Activated CD8-positive, alpha-beta T cell treated with anti-CD3 and anti-CD28 coated beads, Interleukin-2, amount 10 ng/mL, durations not matched to agents 7 days and 5 days (primary cell): ENCODE measurements at regions not wholly inside any gene's neighbourhood (a gene's known extent, or its start where the extent isn't known, plus 50 kb on each side); places are given as distances from the start of the nearest gene placed in this dataset.
A peak's percentile ranks its signal among the peaks of the same experiment; 100 is the strongest.

ENCODE experiments used
- ATAC-seq: fragments of 150-1000 bp; cut with Tn5 transposase; one replicate; pipeline ENCODE4 v1.10.0; 2021; ENCODE audit warnings: moderate library complexity
- CTCF ChIA-PET: fragments of 350-600 bp; sonication (Branson Sonifier 250); formaldehyde crosslinking; loops from one replicate; lab custom pipeline; 2021; ENCODE audit warnings: antibody characterized with exemption; lab: Charles Lee
- POLR2A ChIA-PET: fragments of 350-600 bp; sonication (Branson Sonifier 250); formaldehyde crosslinking; loops from one replicate; lab custom pipeline; 2021; ENCODE audit warnings: antibody characterized with exemption; lab: Charles Lee
- DNase-seq: peaks from one replicate; pipeline ENCODE4 v3.0.0-alpha.2; 2020
- H3K27ac Mint-ChIP-seq: one replicate; pipeline ENCODE4 v1.8.0; 2021; ENCODE audit warnings: mild to moderate bottlenecking, mixed read lengths
- H3K27me3 Mint-ChIP-seq: one replicate; pipeline ENCODE4 v1.8.0; 2021; ENCODE audit warnings: low read depth, mixed read lengths
- H3K36me3 Mint-ChIP-seq: one replicate; pipeline ENCODE4 v1.8.0; 2021; ENCODE audit warnings: low read depth, mixed read lengths
- H3K4me1 Mint-ChIP-seq: one replicate; pipeline ENCODE4 v1.8.0; 2021; ENCODE audit warnings: low read depth, mixed read lengths
- H3K4me3 Mint-ChIP-seq: one replicate; pipeline ENCODE4 v1.8.0; 2021; ENCODE audit warnings: mild to moderate bottlenecking, mixed read lengths
- H3K9me3 Mint-ChIP-seq: one replicate; pipeline ENCODE4 v1.8.0; 2022; ENCODE audit warnings: mixed read lengths; ENCODE audit not compliant: insufficient read depth

DNA sequence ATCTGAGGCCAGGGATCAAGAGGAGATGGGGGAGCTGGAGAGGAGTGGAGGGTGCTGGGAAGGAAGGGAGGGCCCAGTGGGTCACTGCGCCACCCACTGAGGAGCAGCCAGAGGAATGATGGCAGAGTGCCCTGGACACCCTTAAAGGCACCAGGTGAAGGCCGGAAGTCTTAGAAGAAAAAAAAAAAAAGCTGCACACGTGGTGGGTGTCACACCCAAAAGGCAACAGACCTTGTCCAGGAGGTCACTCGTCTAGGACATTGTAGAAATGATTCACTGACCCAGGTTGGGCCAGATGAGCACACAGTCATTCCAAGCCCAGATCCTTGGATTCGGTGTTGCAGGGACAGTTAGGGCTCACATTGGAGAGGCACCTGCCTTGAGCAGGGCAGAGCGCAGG is 93.5 kb upstream of the TRIM2 start:
- H3K27me3 Mint-ChIP-seq = peaks cover 38% of the 10 kb centered on the region
- DNase-seq (no peak), ATAC-seq (no peak)
- H3K4me3 Mint-ChIP-seq = no peak overlapping the region
- peaks cover 3% of the 10 kb centered on the region for H3K36me3 Mint-ChIP-seq
- H3K9me3 Mint-ChIP-seq = no peaks in the 10 kb centered on the region
- ChIA-PET CTCF (interaction anchor here (1.2 to 9.0 kb wide), 4 partner anchors 16 to 181 kb away, joined by 3 to 108 read pairs (median 44); no protein-coding TSS in a partner anchor), POLR2A (no interaction called here)
- no peaks in the 10 kb centered on the region for H3K4me1 Mint-ChIP-seq
- H3K27ac Mint-ChIP-seq = no peak overlapping the region

DNA sequence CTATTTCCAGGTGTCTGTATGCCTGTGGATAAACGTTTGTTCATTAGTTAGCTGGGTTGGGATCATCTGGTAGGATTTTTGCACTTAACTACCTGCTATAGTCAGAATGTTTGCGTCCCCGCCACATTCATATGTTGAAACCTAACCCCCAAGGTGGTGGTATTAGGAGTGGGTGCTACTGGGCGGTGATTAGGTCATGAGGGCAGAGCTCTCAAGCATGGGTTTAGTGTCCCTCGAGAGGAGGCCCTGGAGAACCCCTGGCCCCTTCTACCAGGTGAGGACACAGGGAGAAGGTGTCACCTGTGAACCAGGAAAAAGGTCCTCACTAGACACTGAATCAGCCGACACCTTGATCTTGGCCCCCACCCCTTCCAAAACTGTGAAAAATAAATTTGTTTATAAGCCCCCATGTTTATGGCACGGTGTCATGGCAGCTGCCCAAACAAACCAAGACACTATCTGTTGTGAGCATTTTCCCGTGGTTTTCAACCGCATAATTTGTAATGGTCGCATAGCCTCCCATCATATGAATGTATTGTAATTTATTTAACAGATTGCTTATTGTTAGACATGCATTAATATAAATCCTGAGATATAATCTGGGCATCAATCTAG is 92.7 kb upstream of the TRIM2 start:
- Mint-ChIP-seq H3K36me3 (no peaks in the 10 kb centered on the region), H3K27me3 (peaks cover 31% of the 10 kb centered on the region), H3K9me3 (no peaks in the 10 kb centered on the region), H3K4me1 (no peaks in the 10 kb centered on the region), H3K4me3 (no peak overlapping the region), H3K27ac (no peak overlapping the region)
- DNase-seq (no peak), ATAC-seq (no peak)
- ChIA-PET POLR2A (no interaction called here), CTCF (interaction anchor here (1.2 to 9.0 kb wide), 6 partner anchors 9 to 182 kb away, joined by 3 to 108 read pairs (median 5); no protein-coding TSS in a partner anchor)

DNA sequence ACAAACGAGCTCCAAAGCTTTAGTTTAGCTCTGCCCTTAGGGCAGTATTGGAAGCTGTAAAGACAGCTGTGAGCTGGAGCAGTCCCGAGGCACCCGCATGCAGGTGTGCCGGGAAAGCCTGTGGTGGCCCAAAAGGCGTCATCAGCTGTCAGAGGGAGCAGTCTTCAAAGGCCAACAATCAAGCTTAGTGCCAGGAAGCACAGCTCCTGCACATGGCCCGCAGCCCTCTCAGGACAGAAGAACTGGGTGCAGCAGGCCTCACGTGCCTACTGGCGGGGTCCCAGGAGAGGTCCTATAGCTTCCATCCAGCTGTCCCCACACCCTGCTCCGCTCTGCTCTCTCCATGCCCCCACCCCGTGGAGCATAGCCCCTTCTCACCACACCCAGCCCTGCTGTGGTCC is 92.2 kb upstream of the TRIM2 start:
- Mint-ChIP-seq H3K27ac (peak overlapping the region; percentile 54), H3K36me3 (no peaks in the 10 kb centered on the region), H3K4me1 (no peaks in the 10 kb centered on the region), H3K4me3 (no peak overlapping the region), H3K27me3 (peaks cover 28% of the 10 kb centered on the region), H3K9me3 (no peaks in the 10 kb centered on the region)
- ChIA-PET POLR2A (no interaction called here), CTCF (interaction anchor here (1.2 to 9.0 kb wide), 6 partner anchors 8 to 183 kb away, joined by 3 to 108 read pairs (median 5); no protein-coding TSS in a partner anchor)
- DNase-seq = no peak
- no peak for ATAC-seq

GRCh38 chr4:153113061-153113837 is 91.0 kb upstream of the TRIM2 start:
- H3K9me3 Mint-ChIP-seq = no peaks in the 10 kb centered on the region
- ATAC-seq (no peak), DNase-seq (peak; percentile 32)
- no peaks in the 10 kb centered on the region for H3K36me3 Mint-ChIP-seq
- H3K4me1 Mint-ChIP-seq = peaks cover 2% of the 10 kb centered on the region
- CTCF ChIA-PET = interaction anchor here (0.9 to 9.0 kb wide), 6 partner anchors 8 to 265 kb away, joined by 3 to 108 read pairs (median 4); no protein-coding TSS in a partner anchor
- POLR2A ChIA-PET = interaction anchor here (1.1 kb wide), 1 partner anchor 27 kb away, joined by 3 read pairs; no protein-coding TSS in a partner anchor
- H3K4me3 Mint-ChIP-seq = no peak overlapping the region
- peaks cover 26% of the 10 kb centered on the region for H3K27me3 Mint-ChIP-seq
- no peak overlapping the region for H3K27ac Mint-ChIP-seq

DNA sequence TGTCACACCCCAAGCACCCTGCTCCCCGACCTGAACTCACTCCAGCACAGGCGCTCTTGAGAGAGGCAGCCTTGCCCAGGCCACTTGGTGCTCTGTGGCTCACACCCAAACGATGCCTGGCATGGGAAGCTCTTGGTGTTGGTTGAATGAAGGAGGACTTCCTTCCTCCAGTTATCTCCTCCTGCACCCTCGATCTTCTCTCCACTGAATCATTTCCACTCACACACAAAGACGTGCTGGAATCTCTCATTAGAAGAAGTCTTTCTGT is 90.5 kb upstream of the TRIM2 start:
- no peak for ATAC-seq
- CTCF ChIA-PET = interaction anchor here (0.9 to 9.0 kb wide), 6 partner anchors 8 to 530 kb away, joined by 3 to 108 read pairs (median 3); no protein-coding TSS in a partner anchor
- no peak overlapping the region for H3K4me3 Mint-ChIP-seq
- POLR2A ChIA-PET = interaction anchor here (1.1 kb wide), 1 partner anchor 28 kb away, joined by 3 read pairs; no protein-coding TSS in a partner anchor
- DNase-seq = no peak
- peaks cover 24% of the 10 kb centered on the region for H3K27me3 Mint-ChIP-seq
- H3K9me3 Mint-ChIP-seq = no peaks in the 10 kb centered on the region
- H3K4me1 Mint-ChIP-seq = peaks cover 5% of the 10 kb centered on the region
- no peak overlapping the region for H3K27ac Mint-ChIP-seq
- no peaks in the 10 kb centered on the region for H3K36me3 Mint-ChIP-seq

DNA sequence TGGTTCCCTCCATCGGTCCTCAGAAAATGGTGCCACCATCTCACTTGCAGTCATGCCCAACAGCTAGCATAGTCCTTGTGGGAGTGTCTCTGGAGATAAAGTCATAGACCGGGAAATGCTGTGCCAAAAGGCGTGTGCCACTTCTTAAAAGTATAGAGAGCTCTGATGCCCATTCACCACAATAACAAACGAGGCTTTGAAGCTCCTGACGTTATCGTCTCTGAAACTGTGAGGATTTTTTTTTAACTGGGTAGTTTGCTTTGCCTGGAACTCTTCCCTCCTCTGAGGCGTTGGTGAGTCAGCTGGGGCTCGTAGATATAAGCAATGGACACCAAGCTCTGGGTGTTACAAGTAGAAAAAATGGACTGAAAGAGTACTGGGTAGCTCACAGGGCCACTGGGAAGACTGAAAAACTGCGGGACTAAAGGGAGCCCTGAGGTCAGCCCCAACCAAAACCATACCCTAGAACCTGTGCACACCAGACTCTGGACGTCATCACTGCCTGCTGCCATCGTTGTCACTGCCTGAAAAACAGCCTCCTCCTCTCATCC is 89.4 kb upstream of the TRIM2 start:
- ATAC-seq = peak; percentile 31
- no peaks in the 10 kb centered on the region for H3K9me3 Mint-ChIP-seq
- peak overlapping the region; percentile 17 for H3K4me3 Mint-ChIP-seq
- H3K4me1 Mint-ChIP-seq = peaks cover 6% of the 10 kb centered on the region
- CTCF ChIA-PET = interaction anchor here (0.9 to 9.0 kb wide), 5 partner anchors 12 to 529 kb away, joined by 3 to 108 read pairs (median 10); no protein-coding TSS in a partner anchor
- H3K27ac Mint-ChIP-seq = no peak overlapping the region
- POLR2A ChIA-PET = interaction anchor here (1.1 to 1.3 kb wide), 2 partner anchors 9 to 29 kb away, joined by 3 read pairs; no protein-coding TSS in a partner anchor
- no peaks in the 10 kb centered on the region for H3K36me3 Mint-ChIP-seq
- DNase-seq = peak; percentile 40
- peaks cover 24% of the 10 kb centered on the region for H3K27me3 Mint-ChIP-seq

- Mint-ChIP-seq H3K27me3 (peaks cover 20% of the 10 kb centered on the region), H3K36me3 (no peaks in the 10 kb centered on the region), H3K27ac (no peak overlapping the region), H3K4me3 (peak overlapping the region; percentile 37), H3K4me1 (peaks cover 6% of the 10 kb centered on the region), H3K9me3 (no peaks in the 10 kb centered on the region)
- ChIA-PET CTCF (interaction anchor here (0.9 to 9.0 kb wide), 4 partner anchors 11 to 31 kb away, joined by 3 to 108 read pairs (median 46); no protein-coding TSS in a partner anchor), POLR2A (interaction anchor here (1.3 kb wide), 1 partner anchor 9 kb away, joined by 3 read pairs; no protein-coding TSS in a partner anchor)
- peak; percentile 76 for ATAC-seq
- DNase-seq = peak; percentile 88
Observed at GRCh38 chr4:153115322-153116290, 88.6 kb upstream of the TRIM2 start.

- H3K4me1 Mint-ChIP-seq = peaks cover 6% of the 10 kb centered on the region
- ATAC-seq = peak; percentile 10
- H3K4me3 Mint-ChIP-seq = peak overlapping the region; percentile 37
- no peaks in the 10 kb centered on the region for H3K36me3 Mint-ChIP-seq
- no peaks in the 10 kb centered on the region for H3K9me3 Mint-ChIP-seq
- peak overlapping the region; percentile 37 for H3K27ac Mint-ChIP-seq
- ChIA-PET POLR2A (interaction anchor here (0.6 kb wide), 1 partner anchor 20 kb away, joined by 4 read pairs; no protein-coding TSS in a partner anchor), CTCF (interaction anchor here (2.3 to 9.0 kb wide), 3 partner anchors 11 to 32 kb away, joined by 10 to 108 read pairs (median 82); no protein-coding TSS in a partner anchor)
- peaks cover 14% of the 10 kb centered on the region for H3K27me3 Mint-ChIP-seq
- no peak for DNase-seq
Observed at GRCh38 chr4:153116291-153116680, 88.0 kb upstream of the TRIM2 start.

DNA sequence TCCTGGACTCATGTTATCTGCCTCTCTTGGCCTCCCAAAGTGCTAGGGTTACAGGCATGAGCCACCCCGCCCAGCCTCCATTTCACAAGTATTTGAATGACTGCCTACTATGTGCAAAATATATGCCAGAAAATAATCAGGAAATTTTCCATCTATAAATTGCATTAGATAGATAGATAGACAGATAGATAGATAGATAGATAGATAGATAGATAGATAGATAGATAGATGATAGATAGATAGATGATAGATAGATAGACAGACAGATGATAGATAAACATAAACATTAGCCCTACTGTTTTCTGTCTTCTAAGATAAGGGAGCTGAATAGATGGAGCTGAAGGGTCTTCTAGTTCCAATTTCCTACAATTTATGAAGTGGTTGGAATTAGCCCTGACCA is 87.4 kb upstream of the TRIM2 start:
- peaks cover 6% of the 10 kb centered on the region for H3K4me1 Mint-ChIP-seq
- ChIA-PET CTCF (interaction anchor here (5.8 to 9.0 kb wide), 2 partner anchors 10 to 32 kb away, joined by 82 to 108 read pairs; no protein-coding TSS in a partner anchor), POLR2A (interaction anchor here (0.6 kb wide), 1 partner anchor 21 kb away, joined by 4 read pairs; no protein-coding TSS in a partner anchor)
- H3K36me3 Mint-ChIP-seq = no peaks in the 10 kb centered on the region
- peaks cover 12% of the 10 kb centered on the region for H3K27me3 Mint-ChIP-seq
- DNase-seq = no peak
- no peak for ATAC-seq
- H3K9me3 Mint-ChIP-seq = no peaks in the 10 kb centered on the region
- peak overlapping the region; percentile 37 for H3K27ac Mint-ChIP-seq
- no peak overlapping the region for H3K4me3 Mint-ChIP-seq

GRCh38 chr4:153117554-153117953 is 86.7 kb upstream of the TRIM2 start:
- Mint-ChIP-seq H3K4me3 (no peak overlapping the region), H3K4me1 (peaks cover 6% of the 10 kb centered on the region)
- no peak for ATAC-seq

More at GRCh38 chr4:153117554-153117953, 86.7 kb upstream of the TRIM2 start:
- H3K36me3 Mint-ChIP-seq = no peaks in the 10 kb centered on the region
- ChIA-PET POLR2A (no interaction called here), CTCF (interaction anchor here (0.6 to 9.0 kb wide), 3 partner anchors 9 to 34 kb away, joined by 3 to 108 read pairs (median 3); no protein-coding TSS in a partner anchor)
- no peak overlapping the region for H3K27ac Mint-ChIP-seq
- H3K9me3 Mint-ChIP-seq = no peaks in the 10 kb centered on the region
- no peak for DNase-seq
- peaks cover 12% of the 10 kb centered on the region for H3K27me3 Mint-ChIP-seq
